GM23338 (cell line): ENCODE measurements at regions not wholly inside any gene's neighbourhood (a gene's known extent, or its start where the extent isn't known, plus 50 kb on each side); places are given as distances from the start of the nearest gene placed in this dataset.

Experiments used
- CTCF ChIP-seq, 2 experiments: fragments of 200-600 bp in 1 of 2; sonication (generic) in 1 of 2; conservative IDR thresholded peaks; 2 replicates each; pipeline versions ENCODE4 v1.5.1 to v1.6.1; 2016 to 2017; ENCODE audit warnings: antibody characterized with exemption in 2 of 2, low read depth in 2 of 2, mild to moderate bottlenecking in 2 of 2, moderate library complexity in 1 of 2
- TF ChIP-seq, protein P1 (sequence below): IDR thresholded peaks from one replicate; pipeline ENCODE4 v1.6.1; 2018; ENCODE audit warnings: antibody characterized with exemption; ENCODE audit not compliant: unreplicated experiment

- TF ChIP-seq, protein P1, sequence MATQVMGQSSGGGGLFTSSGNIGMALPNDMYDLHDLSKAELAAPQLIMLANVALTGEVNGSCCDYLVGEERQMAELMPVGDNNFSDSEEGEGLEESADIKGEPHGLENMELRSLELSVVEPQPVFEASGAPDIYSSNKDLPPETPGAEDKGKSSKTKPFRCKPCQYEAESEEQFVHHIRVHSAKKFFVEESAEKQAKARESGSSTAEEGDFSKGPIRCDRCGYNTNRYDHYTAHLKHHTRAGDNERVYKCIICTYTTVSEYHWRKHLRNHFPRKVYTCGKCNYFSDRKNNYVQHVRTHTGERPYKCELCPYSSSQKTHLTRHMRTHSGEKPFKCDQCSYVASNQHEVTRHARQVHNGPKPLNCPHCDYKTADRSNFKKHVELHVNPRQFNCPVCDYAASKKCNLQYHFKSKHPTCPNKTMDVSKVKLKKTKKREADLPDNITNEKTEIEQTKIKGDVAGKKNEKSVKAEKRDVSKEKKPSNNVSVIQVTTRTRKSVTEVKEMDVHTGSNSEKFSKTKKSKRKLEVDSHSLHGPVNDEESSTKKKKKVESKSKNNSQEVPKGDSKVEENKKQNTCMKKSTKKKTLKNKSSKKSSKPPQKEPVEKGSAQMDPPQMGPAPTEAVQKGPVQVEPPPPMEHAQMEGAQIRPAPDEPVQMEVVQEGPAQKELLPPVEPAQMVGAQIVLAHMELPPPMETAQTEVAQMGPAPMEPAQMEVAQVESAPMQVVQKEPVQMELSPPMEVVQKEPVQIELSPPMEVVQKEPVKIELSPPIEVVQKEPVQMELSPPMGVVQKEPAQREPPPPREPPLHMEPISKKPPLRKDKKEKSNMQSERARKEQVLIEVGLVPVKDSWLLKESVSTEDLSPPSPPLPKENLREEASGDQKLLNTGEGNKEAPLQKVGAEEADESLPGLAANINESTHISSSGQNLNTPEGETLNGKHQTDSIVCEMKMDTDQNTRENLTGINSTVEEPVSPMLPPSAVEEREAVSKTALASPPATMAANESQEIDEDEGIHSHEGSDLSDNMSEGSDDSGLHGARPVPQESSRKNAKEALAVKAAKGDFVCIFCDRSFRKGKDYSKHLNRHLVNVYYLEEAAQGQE: no peak
- no peak for TF ChIP-seq CTCF (conservative IDR thresholded peaks at IDR 0.05; ENCODE audit: low read depth in 2 of 2)
These were observed 177.4 kb upstream of the PLN start for GRCh38 chr6:118370722-118371121.
